ENCODE measurements at regions not wholly inside any gene's neighbourhood (a gene's known extent, or its start where the extent isn't known, plus 50 kb on each side); places are given as distances from the start of the nearest gene placed in this dataset.

- TF ChIP-seq POLR2A (IDR thresholded peaks at IDR 0.05; ENCODE audit: low read length), result no peak
- TF ChIP-seq GATA1 (IDR thresholded peaks at IDR 0.05; ENCODE audit: low read depth, low read length), result no peak
Observed at GRCh38 chr9:11966786-11967185, 726.4 kb upstream of the TYRP1 start.
